ENCODE measurements at regions not wholly inside any gene's neighbourhood (a gene's known extent, or its start where the extent isn't known, plus 50 kb on each side); places are given as distances from the start of the nearest gene placed in this dataset.
"Not testable (repeated sequence)": the region's sequence is repeated elsewhere in the genome, so short reads cannot be mapped to it uniquely, and the experiment has no call there.

- intact Hi-C loops (cut with micrococcal nuclease) = no loop called here
Measured at GRCh38 chr4:169934794-169935429, 91.3 kb downstream of the MFAP3L start.

DNA sequence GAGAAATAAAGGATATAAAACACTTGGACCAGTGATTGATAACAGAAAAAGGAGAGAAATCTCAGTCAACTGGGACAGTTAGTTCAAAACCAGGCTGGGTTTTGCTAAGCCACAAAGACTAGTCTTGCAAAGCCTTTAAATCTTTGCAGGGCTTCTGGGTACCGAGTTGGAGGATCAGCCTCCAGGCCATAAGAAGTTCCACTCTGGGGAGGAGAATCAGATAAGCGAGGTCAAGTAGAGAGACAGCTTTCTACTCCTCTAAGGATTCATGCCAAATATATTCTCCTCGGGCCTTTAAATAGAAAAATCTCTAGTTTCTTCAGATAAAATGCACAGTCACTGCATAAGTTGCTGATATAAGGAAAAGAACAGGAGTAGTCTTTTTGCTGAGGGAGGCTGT lies 92.7 kb downstream of the MFAP3L start:
- intact Hi-C loops (cut with micrococcal nuclease) = no loop called here

- intact Hi-C loops (cut with micrococcal nuclease) = no loop called here
Measured at GRCh38 chr4:169931964-169932363, 94.2 kb downstream of the MFAP3L start.

DNA sequence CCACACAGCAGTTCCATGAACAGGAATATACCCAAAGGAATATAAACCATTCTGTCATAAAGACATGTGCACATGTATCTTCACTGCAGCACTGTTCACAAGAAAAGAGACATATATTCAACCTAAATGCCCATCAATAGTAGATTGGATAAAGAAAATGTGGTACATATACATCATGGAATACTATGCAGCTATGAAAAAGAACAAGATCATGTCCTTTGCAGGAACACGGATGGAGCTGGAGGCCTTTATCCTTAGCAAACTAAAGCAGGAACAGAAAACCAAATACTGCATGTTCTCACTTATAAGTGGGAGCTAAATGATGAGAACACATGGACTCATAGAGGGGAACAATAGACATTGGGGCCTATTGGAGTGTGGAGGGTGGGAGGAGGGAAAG lies 95.4 kb downstream of the MFAP3L start:
- intact Hi-C loops (cut with micrococcal nuclease) = not testable (repeated sequence)

- intact Hi-C loops (cut with micrococcal nuclease) = no loop called here
Measured at GRCh38 chr4:169927280-169927679, 98.9 kb downstream of the MFAP3L start.

DNA sequence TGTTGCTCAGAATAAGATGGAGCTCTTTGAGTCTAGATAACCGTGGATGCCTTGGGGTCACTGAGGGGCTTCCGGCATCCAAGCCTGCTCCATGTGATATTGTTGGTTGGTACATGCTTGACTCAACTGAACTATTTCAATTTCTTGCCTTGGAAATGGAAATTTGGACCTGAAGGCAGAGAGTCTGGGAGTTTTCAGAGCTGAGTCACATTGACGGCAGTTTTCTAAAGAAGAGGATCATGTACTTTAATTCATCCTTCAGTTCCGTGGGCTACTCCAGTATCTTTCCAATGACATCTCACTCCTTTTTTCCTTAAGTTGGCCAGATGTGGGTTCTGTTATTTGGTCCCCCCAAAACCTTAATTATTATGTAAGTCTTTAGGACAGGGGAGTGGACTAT lies 100.5 kb downstream of the MFAP3L start:
- intact Hi-C loops (cut with micrococcal nuclease) = no loop called here

DNA sequence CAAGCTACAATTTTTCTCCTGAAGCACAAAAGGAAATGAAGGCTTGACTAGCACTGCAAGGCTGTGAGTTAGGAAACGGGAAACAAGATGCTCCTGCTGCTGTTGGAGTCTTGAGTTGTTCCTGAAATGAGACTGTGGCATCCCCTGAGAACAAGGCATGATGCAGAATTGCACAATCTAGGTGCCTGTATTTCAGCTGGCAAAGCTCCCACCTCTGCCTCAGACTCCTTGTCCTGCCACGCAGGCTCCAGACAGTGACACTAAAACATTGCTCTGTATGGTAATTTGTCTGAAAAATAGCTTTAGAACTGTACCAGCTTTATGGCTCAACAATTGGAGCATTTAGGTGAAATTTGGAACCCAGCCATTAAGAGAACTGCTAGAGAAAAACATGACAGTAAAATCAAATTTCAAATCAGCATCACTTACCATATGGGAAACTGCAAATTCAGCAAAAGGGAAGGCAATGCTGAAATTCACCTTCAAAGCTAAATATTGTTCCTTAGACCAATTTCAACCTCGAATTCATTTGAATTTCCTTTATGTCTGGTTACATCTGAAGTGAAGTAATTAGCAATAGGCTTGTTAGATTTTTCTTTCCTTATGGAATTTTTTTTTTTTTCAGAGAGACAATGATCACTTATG lies 103.4 kb downstream of the MFAP3L start:
- intact Hi-C loops (cut with micrococcal nuclease) = no loop called here

DNA sequence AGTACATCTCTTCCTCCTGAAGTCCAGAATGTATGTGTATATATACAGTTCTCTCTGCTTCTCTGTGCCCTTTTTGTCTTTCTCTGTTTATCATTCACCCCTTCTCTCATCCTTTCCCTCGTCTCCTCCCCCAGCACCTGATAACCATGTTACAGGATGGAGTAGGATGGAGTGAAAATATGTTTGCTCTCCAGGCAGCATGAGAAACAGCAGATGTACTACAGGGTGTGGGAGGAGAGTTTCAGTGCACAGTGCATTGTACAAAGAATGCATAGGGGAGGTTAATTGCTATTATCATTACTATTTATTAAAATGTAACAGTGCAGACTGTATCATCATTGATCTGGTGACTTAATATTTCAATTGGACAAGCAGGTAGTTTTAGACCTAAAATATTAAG lies 104.5 kb downstream of the MFAP3L start:
- intact Hi-C loops (cut with micrococcal nuclease) = no loop called here

GRCh38 chr4:169921237-169921636 lies 105.0 kb downstream of the MFAP3L start:
- intact Hi-C loops (cut with micrococcal nuclease) = no loop called here

GRCh38 chr4:169919194-169920124 lies 106.7 kb downstream of the MFAP3L start:
- intact Hi-C loops (cut with micrococcal nuclease) = not testable (repeated sequence)

- intact Hi-C loops (cut with micrococcal nuclease) = no loop called here
Measured at GRCh38 chr4:169915545-169915944, 110.7 kb downstream of the MFAP3L start.

- intact Hi-C loops (cut with micrococcal nuclease) = no loop called here
Measured at GRCh38 chr4:169914866-169915265, 111.3 kb downstream of the MFAP3L start.

DNA sequence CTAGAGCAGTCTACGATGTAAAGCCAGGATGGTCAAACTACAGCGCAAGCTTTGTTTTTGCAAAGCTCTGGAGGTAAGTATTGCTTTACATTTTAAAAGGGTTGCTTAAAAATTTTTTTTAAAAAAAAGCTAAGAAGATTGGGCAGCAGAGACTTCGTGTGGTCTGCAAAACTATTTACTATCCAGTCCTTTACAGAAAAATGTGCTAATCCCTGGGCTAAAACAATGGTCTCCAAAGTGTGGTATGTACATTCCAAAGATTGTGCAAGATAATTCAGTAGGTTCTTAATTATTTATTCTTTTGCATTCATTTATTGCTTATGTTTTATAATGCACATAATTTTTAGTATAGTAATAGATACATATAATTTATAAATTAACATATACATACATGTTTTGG lies 113.2 kb downstream of the MFAP3L start:
- intact Hi-C loops (cut with micrococcal nuclease) = no loop called here

- intact Hi-C loops (cut with micrococcal nuclease) = no loop called here
Measured at GRCh38 chr4:169909897-169910296, 116.3 kb downstream of the MFAP3L start.

- intact Hi-C loops (cut with micrococcal nuclease) = no loop called here
Measured at GRCh38 chr4:169909479-169909878, 116.7 kb downstream of the MFAP3L start.

- intact Hi-C loops (cut with micrococcal nuclease) = no loop called here
Measured at GRCh38 chr4:169907705-169908104, 118.5 kb downstream of the MFAP3L start.

DNA sequence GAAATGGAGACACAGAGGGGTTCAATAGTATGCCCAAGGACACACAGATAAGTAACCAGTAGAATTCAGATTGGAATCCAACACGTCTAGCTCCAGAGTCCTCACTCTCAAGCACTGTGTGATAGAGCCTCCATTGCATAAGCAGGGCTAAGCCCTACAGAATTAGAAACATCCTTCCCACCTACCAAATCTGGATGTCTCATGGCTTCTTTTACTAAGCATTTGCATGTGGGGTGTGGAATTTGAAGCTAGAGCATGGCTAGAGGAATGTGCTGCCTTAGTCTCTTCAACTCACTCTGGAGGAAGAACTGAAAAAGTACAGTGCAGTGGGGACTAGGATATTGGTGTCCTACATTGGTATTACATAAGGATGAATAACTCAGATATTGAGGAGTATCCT lies 119.4 kb downstream of the MFAP3L start:
- intact Hi-C loops (cut with micrococcal nuclease) = no loop called here

DNA sequence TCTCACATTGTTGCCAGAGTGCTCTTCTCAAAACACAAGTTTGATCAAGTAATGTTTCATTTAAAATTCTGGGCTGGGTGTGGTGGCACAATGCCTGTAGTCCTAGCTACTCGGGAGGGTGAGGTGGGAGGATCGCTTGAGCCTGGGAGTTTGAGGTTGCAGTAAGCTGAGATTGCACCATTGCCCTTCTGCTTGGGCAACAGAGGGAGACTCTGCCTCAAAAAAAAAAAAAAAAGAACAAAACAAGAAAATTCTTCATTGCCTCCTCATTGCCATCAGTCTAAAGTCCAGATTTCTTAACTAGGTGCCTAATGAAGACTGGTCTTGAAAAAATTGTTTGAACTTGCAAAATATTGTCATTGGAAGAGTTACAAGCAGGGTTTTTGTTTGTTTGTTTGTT lies 120.1 kb downstream of the MFAP3L start:
- intact Hi-C loops (cut with micrococcal nuclease) = no loop called here

GRCh38 chr4:169902658-169903345 lies 123.4 kb downstream of the MFAP3L start:
- intact Hi-C loops (cut with micrococcal nuclease) = no loop called here

GRCh38 chr4:169900241-169900845 lies 125.9 kb downstream of the MFAP3L start:
- intact Hi-C loops (cut with micrococcal nuclease) = no loop called here

- intact Hi-C loops (cut with micrococcal nuclease) = no loop called here
Measured at GRCh38 chr4:169899295-169899694, 126.9 kb downstream of the MFAP3L start.

Measured in T-helper 2 cell treated with Interferon-gamma antibody and Interleukin-4, amounts not matched to agents 100 ng/mL and 5 ng/mL, for 36 hours (primary cell).